OCI-LY3 (cell line): ENCODE measurements at regions not wholly inside any gene's neighbourhood (a gene's known extent, or its start where the extent isn't known, plus 50 kb on each side); places are given as distances from the start of the nearest gene placed in this dataset.

ENCODE experiments used
- EZH2phosphoT487 ChIP-seq: fragments of 200-600 bp; shearing (Covaris generic); IDR thresholded peaks from 2 replicates; pipeline ENCODE4 v1.6.1; 2018; ENCODE audit warnings: antibody characterized with exemption, mixed run types, low read depth
- TF ChIP-seq, protein P1 (sequence below): fragments of 200-600, 300-600 bp; sonication (generic); IDR thresholded peaks from 2 replicates; pipeline ENCODE4 v1.5.1; 2014; ENCODE audit warnings: antibody characterized with exemption, low read length, low read depth

DNA sequence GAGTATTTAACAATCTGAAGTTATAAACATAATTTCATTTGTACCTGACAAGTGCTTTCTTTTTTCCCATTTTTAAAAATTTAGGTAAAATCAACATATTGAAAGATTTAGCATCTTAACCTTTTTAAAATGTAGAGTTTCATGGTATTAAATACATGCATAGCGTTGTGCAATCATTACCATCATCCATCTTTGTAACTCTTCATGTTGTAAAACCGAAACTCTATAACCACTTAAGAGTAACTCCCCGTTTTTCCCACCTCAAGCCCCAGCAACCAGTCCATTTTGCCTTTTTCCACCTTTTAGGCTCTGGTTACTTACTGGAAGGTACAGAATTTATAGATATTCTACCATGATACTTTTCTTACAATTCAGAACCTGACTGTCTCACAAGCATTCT lies 892.5 kb downstream of the DNAJB9 start:
- TF ChIP-seq, protein P1, sequence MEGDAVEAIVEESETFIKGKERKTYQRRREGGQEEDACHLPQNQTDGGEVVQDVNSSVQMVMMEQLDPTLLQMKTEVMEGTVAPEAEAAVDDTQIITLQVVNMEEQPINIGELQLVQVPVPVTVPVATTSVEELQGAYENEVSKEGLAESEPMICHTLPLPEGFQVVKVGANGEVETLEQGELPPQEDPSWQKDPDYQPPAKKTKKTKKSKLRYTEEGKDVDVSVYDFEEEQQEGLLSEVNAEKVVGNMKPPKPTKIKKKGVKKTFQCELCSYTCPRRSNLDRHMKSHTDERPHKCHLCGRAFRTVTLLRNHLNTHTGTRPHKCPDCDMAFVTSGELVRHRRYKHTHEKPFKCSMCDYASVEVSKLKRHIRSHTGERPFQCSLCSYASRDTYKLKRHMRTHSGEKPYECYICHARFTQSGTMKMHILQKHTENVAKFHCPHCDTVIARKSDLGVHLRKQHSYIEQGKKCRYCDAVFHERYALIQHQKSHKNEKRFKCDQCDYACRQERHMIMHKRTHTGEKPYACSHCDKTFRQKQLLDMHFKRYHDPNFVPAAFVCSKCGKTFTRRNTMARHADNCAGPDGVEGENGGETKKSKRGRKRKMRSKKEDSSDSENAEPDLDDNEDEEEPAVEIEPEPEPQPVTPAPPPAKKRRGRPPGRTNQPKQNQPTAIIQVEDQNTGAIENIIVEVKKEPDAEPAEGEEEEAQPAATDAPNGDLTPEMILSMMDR = no peak
- no peak for TF ChIP-seq EZH2phosphoT487
